Astrocyte of the spinal cord (primary cell): ENCODE measurements at regions not wholly inside any gene's neighbourhood (a gene's known extent, or its start where the extent isn't known, plus 50 kb on each side); places are given as distances from the start of the nearest gene placed in this dataset.
"Not testable (repeated sequence)": the region's sequence is repeated elsewhere in the genome, so short reads cannot be mapped to it uniquely, and the experiment has no call there.

Experiments used
- DNase-seq: peaks from one replicate; pipeline ENCODE4 v3.0.0; 2011; ENCODE audit warnings: low read depth, low spot score
- H3K4me3 ChIP-seq: 2 replicates; pipeline ENCODE4 v1.5.1; 2011; ENCODE audit warnings: low read depth, mild to moderate bottlenecking, low read length, moderate library complexity
- in situ Hi-C: cut with HindIII; loops from 2 replicates; pipeline ENCODE4 v1.10.0; 2017; ENCODE audit warnings: low sequenced_read_pairs
- TF ChIP-seq, protein P1 (sequence below): IDR thresholded peaks from 2 replicates; pipeline ENCODE4 v1.5.1; 2012; ENCODE audit warnings: low read depth, mild to moderate bottlenecking, low read length, inconsistent platforms

DNA sequence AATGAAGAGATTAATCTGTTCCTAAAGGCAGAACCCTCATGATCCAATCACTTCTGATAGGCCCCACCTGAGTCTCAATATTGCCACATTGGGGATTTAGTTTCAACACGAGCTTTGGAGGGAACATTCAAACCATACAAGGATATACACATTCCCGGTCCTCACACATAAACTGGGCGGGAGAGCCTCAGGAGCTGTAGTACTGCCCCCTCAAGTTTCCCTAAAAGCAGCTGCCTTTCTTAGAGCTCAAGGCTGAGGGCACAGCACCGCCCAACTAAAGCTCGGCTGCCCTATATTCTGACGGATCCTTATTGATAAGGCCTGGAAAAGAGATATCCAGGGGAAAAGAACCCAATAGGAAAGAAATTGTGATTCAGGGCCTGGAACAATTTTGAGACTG is 83.0 kb downstream of the GADD45G start:
- H3K4me3 ChIP-seq, result no peak overlapping the region
- TF ChIP-seq, protein P1, sequence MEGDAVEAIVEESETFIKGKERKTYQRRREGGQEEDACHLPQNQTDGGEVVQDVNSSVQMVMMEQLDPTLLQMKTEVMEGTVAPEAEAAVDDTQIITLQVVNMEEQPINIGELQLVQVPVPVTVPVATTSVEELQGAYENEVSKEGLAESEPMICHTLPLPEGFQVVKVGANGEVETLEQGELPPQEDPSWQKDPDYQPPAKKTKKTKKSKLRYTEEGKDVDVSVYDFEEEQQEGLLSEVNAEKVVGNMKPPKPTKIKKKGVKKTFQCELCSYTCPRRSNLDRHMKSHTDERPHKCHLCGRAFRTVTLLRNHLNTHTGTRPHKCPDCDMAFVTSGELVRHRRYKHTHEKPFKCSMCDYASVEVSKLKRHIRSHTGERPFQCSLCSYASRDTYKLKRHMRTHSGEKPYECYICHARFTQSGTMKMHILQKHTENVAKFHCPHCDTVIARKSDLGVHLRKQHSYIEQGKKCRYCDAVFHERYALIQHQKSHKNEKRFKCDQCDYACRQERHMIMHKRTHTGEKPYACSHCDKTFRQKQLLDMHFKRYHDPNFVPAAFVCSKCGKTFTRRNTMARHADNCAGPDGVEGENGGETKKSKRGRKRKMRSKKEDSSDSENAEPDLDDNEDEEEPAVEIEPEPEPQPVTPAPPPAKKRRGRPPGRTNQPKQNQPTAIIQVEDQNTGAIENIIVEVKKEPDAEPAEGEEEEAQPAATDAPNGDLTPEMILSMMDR, result no peak
- no peak for DNase-seq
- in situ Hi-C loops, result no loop called here

- DNase-seq, H3K4me3 ChIP-seq, in situ Hi-C loops: not testable (repeated sequence)
Measured at GRCh38 chr9:89689321-89689720, 84.5 kb downstream of the GADD45G start.

DNA sequence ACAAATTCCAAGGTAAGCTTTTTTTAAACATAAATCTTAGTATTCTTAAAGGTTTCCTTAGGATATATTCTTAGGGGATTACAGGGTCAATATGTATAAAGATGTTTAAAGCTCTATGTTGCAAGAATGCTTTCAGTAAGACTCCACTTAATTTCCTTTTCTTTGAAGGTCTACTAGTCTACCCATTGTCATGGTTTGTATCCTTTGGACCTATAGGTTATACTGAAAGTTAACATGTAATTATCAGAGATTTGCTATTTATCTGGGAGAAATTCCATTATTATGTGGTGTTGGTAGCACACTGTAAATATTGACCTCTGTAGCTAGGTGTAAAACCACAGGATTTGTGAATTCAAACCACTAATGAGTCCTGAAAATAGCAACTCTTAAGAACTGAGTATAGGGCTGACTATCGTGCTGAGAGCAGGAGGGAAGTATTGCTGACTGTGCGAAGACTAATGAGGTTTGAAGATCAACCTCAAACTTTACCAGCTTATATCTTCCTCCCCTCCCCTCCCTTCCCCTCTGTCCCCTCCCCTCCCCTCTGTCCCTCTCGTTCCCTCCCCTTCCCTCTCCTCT is 85.6 kb downstream of the GADD45G start:
- H3K4me3 ChIP-seq, result no peak overlapping the region
- in situ Hi-C loops, result no loop called here
- TF ChIP-seq, protein P1, result no peak
- DNase-seq, result no peak

DNA sequence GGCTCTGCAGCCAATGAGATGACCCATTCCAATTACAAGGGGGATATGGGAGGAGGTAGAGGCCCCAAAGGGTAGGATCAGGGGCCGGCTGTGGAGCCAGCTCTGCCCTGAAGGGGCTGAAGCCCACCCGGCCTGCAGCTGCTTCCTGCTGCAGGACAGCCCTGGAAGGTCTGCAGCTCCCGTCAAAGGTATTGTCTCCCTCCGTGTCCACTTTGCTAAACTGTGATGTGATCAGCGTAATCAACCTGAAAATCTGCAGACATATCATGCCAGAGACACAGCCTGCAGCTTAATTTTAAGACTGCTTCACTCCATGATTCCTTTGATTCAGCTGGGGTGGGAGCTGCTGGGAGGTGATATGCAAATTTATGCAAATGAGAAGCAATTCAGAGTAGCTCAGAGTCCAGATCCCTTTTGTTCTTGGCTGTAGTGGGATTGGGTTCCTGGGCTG is 90.7 kb downstream of the GADD45G start:
- DNase-seq, result no peak
- TF ChIP-seq, protein P1, result no peak
- H3K4me3 ChIP-seq, result no peak overlapping the region
- in situ Hi-C loops, result no loop called here

DNA sequence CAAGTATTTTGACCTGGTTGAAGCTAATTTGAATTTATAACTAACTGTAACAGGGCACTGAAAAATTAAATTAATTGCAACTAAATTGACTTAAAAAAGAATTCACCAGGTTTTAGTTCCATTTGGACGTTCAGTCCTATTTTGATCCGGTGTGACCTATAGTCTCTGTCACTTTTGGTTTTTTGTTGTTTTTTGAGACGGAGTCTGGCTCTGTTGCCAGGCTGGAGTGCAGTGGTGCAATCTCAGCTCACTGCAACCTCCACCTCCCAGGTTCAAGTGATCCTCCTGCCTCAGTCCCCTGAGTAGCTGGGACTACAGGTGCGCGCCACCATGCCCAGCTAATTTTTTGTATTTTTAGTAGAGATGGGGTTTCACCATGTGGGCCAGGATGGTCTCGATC is 91.2 kb downstream of the GADD45G start:
- H3K4me3 ChIP-seq, DNase-seq, in situ Hi-C loops: not testable (repeated sequence)

- no peak for DNase-seq
- TF ChIP-seq, protein P1, result no peak
- in situ Hi-C loops, result no loop called here
- H3K4me3 ChIP-seq, result no peak overlapping the region
Measured at GRCh38 chr9:89696780-89697179, 92.0 kb downstream of the GADD45G start.

- TF ChIP-seq, protein P1, result no peak
- H3K4me3 ChIP-seq, result no peak overlapping the region
- in situ Hi-C loops, result no loop called here
- no peak for DNase-seq
Measured at GRCh38 chr9:89697553-89697952, 92.7 kb downstream of the GADD45G start.
